Muscle layer of duodenum (tissue), 2 donors: ENCODE measurements at regions not wholly inside any gene's neighbourhood (a gene's known extent, or its start where the extent isn't known, plus 50 kb on each side); places are given as distances from the start of the nearest gene placed in this dataset.
"Not testable (repeated sequence)": the region's sequence is repeated elsewhere in the genome, so short reads cannot be mapped to it uniquely, and the experiment has no call there.

Experiments
- H3K27ac ChIP-seq: one replicate; pipeline ENCODE4 v1.7.0; 2013; ENCODE audit warnings: mild to moderate bottlenecking, low read length
- H3K27me3 ChIP-seq: one replicate; pipeline ENCODE4 v1.7.0; 2013; ENCODE audit warnings: low read depth, mild to moderate bottlenecking, control low read depth, low read length
- H3K36me3 ChIP-seq, 2 donors: one replicate each; pipeline ENCODE4 v1.7.0; 2013; ENCODE audit warnings: low read length in 2 of 2, control low read depth in 1 of 2, mild to moderate bottlenecking in 1 of 2; ENCODE audit not compliant: insufficient read depth in 2 of 2, control insufficient read depth in 1 of 2
- H3K4me1 ChIP-seq, 2 donors: one replicate each; pipeline ENCODE4 v1.7.0; 2013; ENCODE audit warnings: low read length in 2 of 2, mild to moderate bottlenecking in 2 of 2, control low read depth in 1 of 2, moderate library complexity in 1 of 2; ENCODE audit not compliant: insufficient read depth in 2 of 2, control insufficient read depth in 1 of 2
- H3K4me3 ChIP-seq, 2 donors: one replicate each; pipeline ENCODE4 v1.7.0; 2013; ENCODE audit warnings: low read length in 2 of 2, low read depth in 1 of 2, mild to moderate bottlenecking in 1 of 2
- H3K9me3 ChIP-seq, 2 donors: one replicate each; pipeline ENCODE4 v1.7.0; 2013; ENCODE audit warnings: low read length in 2 of 2, control low read depth in 1 of 2, mild to moderate bottlenecking in 1 of 2; ENCODE audit not compliant: control insufficient read depth in 1 of 2
- donor health status: healthy.

DNA sequence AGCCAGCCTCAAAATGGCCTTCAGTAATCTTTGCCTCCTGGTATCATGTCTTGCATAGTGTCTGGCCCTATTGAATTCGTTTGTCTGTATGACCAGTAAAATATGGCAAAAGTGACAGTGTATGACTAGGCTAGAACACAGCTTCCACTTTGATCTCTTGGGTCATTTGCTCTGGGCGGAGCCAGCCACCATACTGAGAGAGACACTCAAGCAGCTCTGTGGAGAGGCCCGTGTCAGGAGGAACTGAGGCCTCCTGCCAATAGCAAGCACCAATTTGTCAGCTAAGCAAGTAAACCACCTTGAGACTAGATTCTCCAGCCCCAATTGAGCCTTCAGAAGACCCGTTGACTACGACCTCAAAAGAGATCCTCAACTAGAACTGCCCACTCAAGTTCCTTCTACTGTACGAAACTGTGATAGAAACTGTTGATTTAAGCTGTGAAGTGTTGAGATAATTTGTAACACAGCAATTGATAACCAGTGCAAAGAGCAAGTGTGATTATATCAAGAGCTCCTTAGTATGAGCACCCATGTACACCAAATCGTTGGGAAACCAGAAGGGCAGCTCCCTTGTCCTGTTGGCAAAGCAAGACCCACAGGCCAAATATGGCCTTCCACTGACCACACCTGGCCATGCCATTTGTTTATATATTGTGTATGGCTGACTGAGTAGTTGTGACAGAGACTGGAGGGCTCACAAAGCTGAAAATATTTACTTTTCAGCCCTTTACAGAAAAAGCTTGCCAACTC is 52.7 kb upstream of the SERBP1 start:
- Histone ChIP-seq H3K4me3 (no peak overlapping the region), H3K36me3 (no peaks in the 10 kb centered on the region), H3K4me1 (peaks cover 0 to 7% of the 10 kb centered on the region in 2 donors), H3K27me3 (no peaks in the 10 kb centered on the region), H3K9me3 (no peaks in the 10 kb centered on the region), H3K27ac (no peak overlapping the region)

- Histone ChIP-seq H3K4me1 (peaks cover 0 to 3% of the 10 kb centered on the region in 2 donors), H3K9me3 (no peaks in the 10 kb centered on the region), H3K4me3 (no peak overlapping the region), H3K36me3 (no peaks in the 10 kb centered on the region), H3K27ac (no peak overlapping the region), H3K27me3 (no peaks in the 10 kb centered on the region)
These were observed 54.3 kb upstream of the SERBP1 start for GRCh38 chr1:67484492-67484891.

- no peak overlapping the region for H3K4me3 ChIP-seq
- H3K27me3 ChIP-seq, result no peaks in the 10 kb centered on the region
- no peaks in the 10 kb centered on the region for H3K36me3 ChIP-seq
- H3K27ac ChIP-seq, result no peak overlapping the region
- H3K9me3 ChIP-seq, result no peaks in the 10 kb centered on the region
- no peaks in the 10 kb centered on the region for H3K4me1 ChIP-seq
These were observed 55.0 kb upstream of the SERBP1 start for GRCh38 chr1:67485046-67485811.

GRCh38 chr1:67489643-67490042 is 59.4 kb upstream of the SERBP1 start:
- no peaks in the 10 kb centered on the region for H3K36me3 ChIP-seq
- no peaks in the 10 kb centered on the region for H3K9me3 ChIP-seq
- H3K4me1 ChIP-seq, result no peaks in the 10 kb centered on the region
- no peak overlapping the region for H3K27ac ChIP-seq
- no peak overlapping the region for H3K4me3 ChIP-seq
- H3K27me3 ChIP-seq, result no peaks in the 10 kb centered on the region

- Histone ChIP-seq H3K27ac (no peak overlapping the region), H3K4me1 (no peaks in the 10 kb centered on the region), H3K9me3 (no peaks in the 10 kb centered on the region), H3K4me3 (no peak overlapping the region), H3K36me3 (no peaks in the 10 kb centered on the region), H3K27me3 (no peaks in the 10 kb centered on the region)
These were observed 61.1 kb upstream of the SERBP1 start for GRCh38 chr1:67491280-67491679.

GRCh38 chr1:67493148-67493547 is 62.9 kb upstream of the SERBP1 start:
- Histone ChIP-seq H3K27me3 (no peaks in the 10 kb centered on the region), H3K27ac (no peak overlapping the region), H3K36me3 (no peaks in the 10 kb centered on the region), H3K4me3 (no peak overlapping the region), H3K9me3 (no peaks in the 10 kb centered on the region), H3K4me1 (no peaks in the 10 kb centered on the region)

- Histone ChIP-seq H3K27me3 (no peaks in the 10 kb centered on the region), H3K27ac (no peak overlapping the region), H3K4me1 (peaks cover 0 to under 1% of the 10 kb centered on the region in 2 donors), H3K9me3 (no peaks in the 10 kb centered on the region), H3K4me3 (no peak overlapping the region), H3K36me3 (no peaks in the 10 kb centered on the region)
These were observed 65.1 kb upstream of the SERBP1 start for GRCh38 chr1:67495327-67495726.

DNA sequence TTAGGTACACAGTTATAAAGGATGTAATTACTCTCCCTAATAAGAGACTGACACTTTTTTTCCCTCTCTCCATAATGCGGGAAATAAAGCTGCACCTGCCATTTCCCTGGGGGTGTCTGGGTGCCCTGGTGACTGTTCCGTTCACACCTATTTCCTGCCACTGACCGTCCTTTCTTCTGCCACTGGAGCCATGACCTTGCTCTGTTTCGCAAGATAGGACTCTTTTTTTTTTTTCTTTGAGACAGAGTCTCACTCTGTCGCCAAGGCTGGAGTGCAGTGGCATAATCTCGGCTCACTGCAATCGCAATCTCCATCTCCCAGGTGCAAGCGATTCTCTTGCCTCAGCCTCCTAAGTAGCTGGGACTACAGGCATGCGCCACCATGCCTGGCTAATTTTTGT is 66.1 kb upstream of the SERBP1 start:
- H3K4me3 ChIP-seq, result no peak overlapping the region
- H3K4me1 ChIP-seq, result peaks cover 0 to 6% of the 10 kb centered on the region in 2 donors
- H3K9me3 ChIP-seq, result no peaks in the 10 kb centered on the region
- no peak overlapping the region for H3K27ac ChIP-seq
- H3K27me3 ChIP-seq, result no peaks in the 10 kb centered on the region
- no peaks in the 10 kb centered on the region for H3K36me3 ChIP-seq

- H3K4me3 ChIP-seq, result no peak overlapping the region
- H3K27me3 ChIP-seq, result no peaks in the 10 kb centered on the region
- H3K27ac ChIP-seq, result no peak overlapping the region
- no peaks in the 10 kb centered on the region for H3K36me3 ChIP-seq
- H3K9me3 ChIP-seq, result no peaks in the 10 kb centered on the region
- peaks cover 0 to 6% of the 10 kb centered on the region in 2 donors for H3K4me1 ChIP-seq
These were observed 70.3 kb upstream of the SERBP1 start for GRCh38 chr1:67500413-67500959.

DNA sequence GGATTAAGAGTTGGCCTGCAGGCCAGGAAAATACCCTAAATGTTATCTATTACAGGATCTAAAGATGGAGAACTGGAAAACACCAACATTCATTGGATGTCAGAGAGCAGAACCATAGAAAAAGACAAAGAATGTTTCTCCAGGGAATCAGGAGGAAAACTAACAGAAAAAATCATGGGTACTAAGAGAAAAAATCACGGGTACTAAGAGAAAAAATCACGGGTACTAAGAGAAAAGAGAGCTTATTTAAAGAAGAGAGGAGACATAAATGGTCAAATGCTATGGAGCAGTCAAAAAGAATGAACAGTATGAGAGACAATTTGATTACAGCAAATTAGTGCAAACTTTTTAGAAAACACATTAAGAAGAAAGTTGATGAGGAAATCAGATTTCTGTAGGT is 73.8 kb upstream of the SERBP1 start:
- Histone ChIP-seq H3K4me3 (no peak overlapping the region), H3K36me3 (no peaks in the 10 kb centered on the region), H3K27me3 (no peaks in the 10 kb centered on the region), H3K9me3 (no peaks in the 10 kb centered on the region), H3K27ac (no peak overlapping the region), H3K4me1 (peaks cover 0 to 6% of the 10 kb centered on the region in 2 donors)

DNA sequence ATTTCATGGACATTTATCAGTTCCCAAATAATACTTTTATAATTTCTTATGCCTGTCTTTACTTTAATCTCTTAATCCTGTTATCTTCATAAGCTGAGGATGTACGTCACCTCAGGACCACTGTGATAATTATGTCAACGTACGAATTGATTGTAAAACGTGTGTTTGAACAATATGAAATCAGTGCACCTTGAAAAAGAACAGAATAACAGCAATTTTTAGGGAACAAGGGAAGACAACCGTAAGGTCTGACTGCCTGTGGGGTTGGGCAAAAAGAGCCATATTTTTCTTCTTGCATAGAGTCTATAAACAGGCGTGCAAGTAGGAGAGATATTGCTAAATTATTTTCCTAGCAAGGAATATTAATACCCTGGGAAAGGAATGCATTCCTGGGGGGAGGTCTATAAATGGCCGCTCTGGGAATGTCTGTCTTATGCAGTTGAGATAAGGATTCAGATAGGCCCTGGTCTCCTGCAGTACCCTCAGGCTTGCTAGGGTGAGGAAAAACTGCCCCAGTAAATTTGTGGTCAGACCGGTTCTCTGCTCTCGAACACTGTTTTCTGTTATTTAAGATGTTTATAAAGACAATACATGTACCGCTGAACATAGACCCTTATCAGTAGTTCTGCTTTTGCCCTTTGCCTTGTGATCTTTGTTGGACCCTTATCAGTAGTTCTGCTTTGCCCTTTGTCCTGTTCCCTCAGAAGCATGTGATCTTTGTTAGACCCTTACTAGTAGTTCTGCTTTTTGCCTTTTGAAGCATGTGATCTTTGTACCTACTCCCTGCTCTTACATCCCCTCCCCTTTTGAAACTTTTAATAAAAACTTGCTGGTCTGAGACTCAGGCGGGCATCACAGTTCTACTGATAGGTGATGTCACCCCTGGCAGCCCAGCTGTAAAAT is 83.4 kb upstream of the SERBP1 start:
- not testable (repeated sequence) for H3K4me1 ChIP-seq, H3K9me3 ChIP-seq, H3K27ac ChIP-seq, H3K36me3 ChIP-seq, H3K27me3 ChIP-seq, H3K4me3 ChIP-seq
